ENCODE measurements at regions not wholly inside any gene's neighbourhood (a gene's known extent, or its start where the extent isn't known, plus 50 kb on each side); places are given as distances from the start of the nearest gene placed in this dataset.
"Not testable (repeated sequence)": the region's sequence is repeated elsewhere in the genome, so short reads cannot be mapped to it uniquely, and the experiment has no call there.

DNA sequence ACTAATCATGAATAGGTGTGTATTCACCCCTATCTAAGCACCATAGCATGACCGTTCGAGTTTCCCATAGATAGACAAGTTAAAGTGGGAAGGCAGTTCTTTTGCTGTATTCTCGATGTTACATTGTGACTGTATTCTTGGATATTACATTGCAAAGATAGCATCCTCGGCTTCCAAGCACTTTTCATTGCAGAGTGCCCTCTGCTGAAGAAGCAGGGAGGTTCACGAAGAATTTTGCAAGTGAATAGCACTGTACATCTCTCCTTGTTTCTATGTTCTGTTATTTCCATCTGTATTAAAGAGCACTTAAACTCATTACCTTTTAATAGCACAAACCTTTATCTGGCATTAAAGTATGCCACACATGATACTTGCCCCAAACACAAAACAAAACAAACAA is 426.7 kb upstream of the ARX start:
- DNase-seq, result no peak

GRCh38 chrX:25433307-25433706 is 417.5 kb upstream of the ARX start:
- DNase-seq, result no peak

- DNase-seq, result no peak
Measured at GRCh38 chrX:25432396-25432795, 416.6 kb upstream of the ARX start.

- no peak for DNase-seq
Measured at GRCh38 chrX:25427873-25428555, 412.2 kb upstream of the ARX start.

DNA sequence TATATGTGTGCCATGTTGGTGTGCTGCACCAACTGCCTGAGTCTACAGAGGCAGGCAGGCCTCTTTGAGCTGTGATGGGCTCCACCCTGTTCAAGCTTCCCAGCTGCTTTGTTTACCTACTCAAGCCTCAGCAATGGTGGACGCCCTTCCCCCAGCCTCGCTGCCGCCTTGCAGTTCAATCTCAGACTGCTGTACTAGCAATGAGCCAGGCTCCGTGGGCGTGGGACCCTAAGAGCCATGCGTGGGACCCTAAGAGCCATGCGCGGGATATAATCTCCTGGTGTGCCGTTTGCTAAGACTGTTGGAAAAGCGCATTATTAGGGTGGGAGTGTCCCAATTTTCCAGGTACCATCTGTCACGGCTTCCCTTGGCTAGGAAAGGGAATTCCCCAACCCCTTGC is 388.4 kb upstream of the ARX start:
- DNase-seq, result not testable (repeated sequence)

- no peak for DNase-seq
Measured at GRCh38 chrX:25389266-25389665, 373.5 kb upstream of the ARX start.

GRCh38 chrX:25383196-25383595 is 367.4 kb upstream of the ARX start:
- no peak for DNase-seq

DNA sequence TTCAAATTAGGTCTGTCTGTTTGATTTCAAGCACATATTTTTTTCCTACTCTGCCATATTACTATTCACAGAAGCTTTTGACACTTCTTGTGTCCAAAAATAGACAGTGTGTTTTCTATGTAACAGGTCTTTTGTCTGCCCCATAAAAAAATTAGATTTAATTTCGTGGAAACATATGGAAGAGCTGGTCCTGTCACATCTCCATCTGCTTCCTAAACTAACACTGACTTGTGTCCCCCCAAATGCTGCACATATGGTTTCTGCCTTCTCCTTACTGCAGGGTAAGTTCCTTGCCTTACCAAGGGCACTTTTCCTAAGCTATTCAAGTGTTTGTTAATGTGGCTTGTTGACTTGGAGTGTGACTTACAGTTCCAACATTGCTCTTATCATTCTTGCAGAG is 340.7 kb upstream of the ARX start:
- no peak for DNase-seq

DNA sequence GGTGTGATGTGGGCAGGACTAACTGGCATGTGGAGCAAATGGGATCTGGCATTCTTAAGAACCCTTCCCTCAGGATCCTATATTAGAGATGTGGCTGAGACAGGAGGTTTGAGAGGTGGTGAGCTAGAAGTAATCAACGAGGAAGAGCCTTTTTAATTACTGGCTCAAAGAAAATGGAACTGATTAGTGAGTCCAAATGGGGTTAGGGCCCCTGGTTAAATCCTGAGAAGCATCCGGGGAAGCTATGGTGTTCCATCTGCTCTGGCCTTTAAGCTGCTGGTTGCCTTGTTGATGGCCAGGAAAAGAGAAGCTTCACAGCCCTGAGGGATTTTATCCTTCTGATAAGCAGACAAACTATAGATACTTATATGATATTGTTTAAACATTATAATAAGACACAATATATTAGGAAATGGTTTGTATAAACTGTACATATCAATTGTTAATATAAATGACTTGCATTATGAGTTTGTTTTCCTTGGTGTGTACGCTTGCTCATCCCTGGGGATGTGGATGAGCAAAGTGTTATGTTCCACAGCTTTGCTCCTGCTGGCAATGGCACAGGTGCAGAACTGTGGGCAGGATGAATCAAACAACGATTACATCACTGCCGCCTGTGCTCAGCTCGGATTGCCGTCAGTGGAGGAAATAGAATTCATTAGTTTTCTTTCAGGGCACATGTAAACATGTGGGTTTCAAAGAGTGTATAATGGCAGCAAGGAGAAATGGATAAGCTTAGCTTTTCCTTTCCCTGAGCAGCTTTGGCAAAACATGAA is 328.6 kb upstream of the ARX start:
- no peak for DNase-seq

- no peak for DNase-seq
Measured at GRCh38 chrX:25343060-25343459, 327.3 kb upstream of the ARX start.

DNA sequence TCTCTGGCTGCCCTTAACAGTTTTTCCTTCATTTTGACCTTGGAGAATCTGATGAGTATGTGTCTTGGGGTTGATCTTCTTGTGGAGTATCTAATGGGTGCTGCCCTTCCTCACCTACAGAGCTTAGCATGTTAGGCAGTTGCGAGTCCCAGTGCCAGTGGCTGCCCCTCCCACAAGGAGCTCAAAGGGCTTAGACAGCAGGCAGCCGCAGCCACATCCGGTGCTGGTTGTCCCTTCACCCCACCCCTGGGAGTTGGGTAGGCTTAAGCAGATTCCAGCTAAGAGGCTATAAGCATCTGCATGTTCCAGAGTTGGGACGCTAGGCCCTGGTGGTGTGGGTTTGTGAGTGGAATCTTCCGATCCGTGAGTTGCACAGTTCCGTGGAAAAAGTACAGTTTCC is 322.1 kb upstream of the ARX start:
- no peak for DNase-seq

- no peak for DNase-seq
Measured at GRCh38 chrX:25300994-25301393, 285.2 kb upstream of the ARX start.

GRCh38 chrX:25296850-25297249 is 281.1 kb upstream of the ARX start:
- no peak for DNase-seq

- no peak for DNase-seq
Measured at GRCh38 chrX:25295466-25295865, 279.7 kb upstream of the ARX start.

GRCh38 chrX:25290132-25290531 is 274.4 kb upstream of the ARX start:
- DNase-seq, result no peak

- DNase-seq, result no peak
Measured at GRCh38 chrX:25288676-25289075, 272.9 kb upstream of the ARX start.

DNA sequence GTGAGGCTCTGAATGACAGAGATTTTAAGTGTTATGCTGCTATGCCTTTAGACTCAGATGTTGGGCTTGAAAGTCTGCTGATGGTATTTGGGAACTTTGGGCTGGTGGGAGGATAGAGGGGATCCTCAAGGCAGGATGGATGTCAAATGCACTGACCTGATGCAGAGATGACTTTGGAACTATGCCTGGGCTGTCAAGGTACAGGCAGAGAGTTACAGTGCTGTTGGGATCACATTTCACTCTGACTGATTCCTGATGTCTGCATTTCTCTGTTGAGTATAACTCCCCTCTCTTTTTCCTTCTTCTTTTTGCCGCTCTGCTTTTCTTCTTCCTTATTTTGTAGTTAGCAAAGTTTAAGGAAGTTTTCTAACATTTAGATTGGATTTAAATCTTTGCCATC is 271.8 kb upstream of the ARX start:
- DNase-seq, result no peak

- DNase-seq, result no peak
Measured at GRCh38 chrX:25285598-25285997, 269.8 kb upstream of the ARX start.

DNA sequence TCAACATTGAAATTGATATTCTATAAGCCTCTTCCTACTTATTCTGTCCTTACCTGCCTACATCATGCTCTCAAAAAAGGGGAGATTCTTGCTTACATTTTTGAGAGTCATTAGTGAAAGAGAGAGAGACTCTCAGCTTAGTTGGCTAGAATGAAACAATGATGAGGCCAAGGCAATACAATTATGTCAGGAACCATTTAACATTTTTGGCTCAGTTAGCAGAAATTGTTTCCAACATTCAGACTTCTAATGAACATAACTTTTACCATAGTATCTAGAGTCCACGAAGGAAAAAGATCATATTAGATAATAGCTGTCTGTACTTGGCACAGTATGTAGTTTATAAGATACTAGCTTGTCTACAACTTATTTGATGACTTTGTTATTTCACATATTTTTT is 263.7 kb upstream of the ARX start:
- no peak for DNase-seq

GRCh38 chrX:25278341-25278740 is 262.6 kb upstream of the ARX start:
- DNase-seq, result no peak

GRCh38 chrX:25277574-25277973 is 261.8 kb upstream of the ARX start:
- no peak for DNase-seq

DNA sequence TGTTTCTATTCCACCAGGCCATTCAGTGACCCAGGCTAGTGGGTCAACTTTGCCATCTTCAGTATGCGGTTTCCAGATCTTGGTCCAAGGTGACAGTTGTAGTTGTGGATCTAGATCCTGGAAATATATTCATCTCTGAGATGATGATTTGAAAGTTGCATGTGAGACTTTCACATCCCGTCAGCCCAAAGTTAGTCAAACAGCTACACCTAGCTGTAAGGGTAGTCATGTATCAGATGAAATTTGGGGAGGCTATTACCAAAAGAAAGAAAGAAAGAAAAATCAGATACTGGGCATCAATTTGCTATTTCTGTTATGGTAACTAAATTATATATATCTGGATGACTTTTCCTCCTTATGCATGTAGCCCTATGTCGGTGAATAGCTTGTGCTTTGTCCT is 259.4 kb upstream of the ARX start:
- no peak for DNase-seq

- DNase-seq, result no peak
Measured at GRCh38 chrX:25241461-25241860, 225.7 kb upstream of the ARX start.

DNA sequence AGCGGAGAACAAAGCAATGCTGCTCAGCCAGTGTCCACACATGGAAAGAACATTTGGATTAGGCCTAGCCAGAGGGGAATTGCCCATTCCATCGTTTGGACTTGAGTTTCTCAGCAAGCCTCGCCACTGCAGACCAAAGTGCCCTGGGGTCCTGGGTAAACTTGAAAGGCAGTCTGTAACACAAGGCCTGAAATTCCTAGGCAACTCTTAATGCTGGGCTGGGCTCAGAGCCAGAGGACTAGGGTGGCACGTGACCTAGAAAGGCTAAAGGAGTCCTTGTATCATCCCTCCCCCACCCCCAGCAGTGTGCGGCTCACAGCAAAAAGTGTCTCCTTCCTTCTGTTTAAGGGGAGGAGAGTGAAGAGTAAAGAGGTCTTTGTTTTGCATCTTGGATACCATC is 210.4 kb upstream of the ARX start:
- no peak for DNase-seq

DNA sequence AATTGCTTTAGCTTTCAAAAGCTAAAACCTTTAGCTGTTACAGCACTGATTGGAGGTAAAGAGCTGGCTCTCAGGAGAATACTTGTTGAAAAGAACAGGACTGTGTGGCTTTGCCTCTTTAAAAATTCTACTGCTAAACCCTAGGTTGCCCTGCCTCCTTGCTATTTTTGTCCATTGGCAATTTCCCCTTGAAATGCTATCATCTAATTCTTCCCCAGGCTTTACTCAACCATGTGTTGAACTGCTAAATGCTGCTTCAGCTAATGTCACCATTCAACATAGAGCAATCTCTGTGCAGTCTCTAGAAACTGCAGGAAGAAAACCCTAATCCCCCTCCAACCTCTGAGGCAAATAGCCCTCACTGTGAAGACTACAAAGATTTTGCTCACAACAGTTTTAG is 203.7 kb upstream of the ARX start:
- no peak for DNase-seq

All from hematopoietic multipotent progenitor cell treated with erythropoietin and hydrocortisone succinate and interleukin-3 and kit ligand, for 4 days (in vitro differentiated cells).